Activated T-helper 2 cell treated with anti-CD3 and anti-CD28 coated beads, Interferon-gamma antibody, Interleukin-2, Interleukin-4, amounts not matched to agents 10 μg/mL and 5 μg/mL and 100 μg/mL, durations not matched to agents 14 hours and 24 hours and 36 hours (primary cell): ENCODE measurements at regions not wholly inside any gene's neighbourhood (a gene's known extent, or its start where the extent isn't known, plus 50 kb on each side); places are given as distances from the start of the nearest gene placed in this dataset.
"Not testable (repeated sequence)": the region's sequence is repeated elsewhere in the genome, so short reads cannot be mapped to it uniquely, and the experiment has no call there.

ENCODE experiments used
- DNase-seq: peaks from one replicate; pipeline ENCODE4 v3.0.0; 2021; ENCODE audit warnings: low spot score
- H3K27ac Mint-ChIP-seq: one replicate; pipeline ENCODE4 v1.8.0; 2021; ENCODE audit warnings: mixed read lengths
- H3K27me3 Mint-ChIP-seq: one replicate; pipeline ENCODE4 v1.8.0; 2021; ENCODE audit warnings: low read depth, mixed read lengths
- H3K36me3 Mint-ChIP-seq: one replicate; pipeline ENCODE4 v1.8.0; 2021; ENCODE audit warnings: low read depth, mixed read lengths
- H3K4me1 Mint-ChIP-seq: one replicate; pipeline ENCODE4 v1.8.0; 2021; ENCODE audit warnings: low read depth, mixed read lengths
- H3K4me3 Mint-ChIP-seq: one replicate; pipeline ENCODE4 v1.8.0; 2021; ENCODE audit warnings: low read depth, mild to moderate bottlenecking, moderate library complexity, mixed read lengths
- H3K9me3 Mint-ChIP-seq: one replicate; pipeline ENCODE4 v1.8.0; 2021; ENCODE audit warnings: mixed read lengths
- intact Hi-C: fragments of 100-400 bp; cut with micrococcal nuclease; formaldehyde crosslinking; loops from one replicate; pipeline ENCODE4 v1.15.1; 2023

DNA sequence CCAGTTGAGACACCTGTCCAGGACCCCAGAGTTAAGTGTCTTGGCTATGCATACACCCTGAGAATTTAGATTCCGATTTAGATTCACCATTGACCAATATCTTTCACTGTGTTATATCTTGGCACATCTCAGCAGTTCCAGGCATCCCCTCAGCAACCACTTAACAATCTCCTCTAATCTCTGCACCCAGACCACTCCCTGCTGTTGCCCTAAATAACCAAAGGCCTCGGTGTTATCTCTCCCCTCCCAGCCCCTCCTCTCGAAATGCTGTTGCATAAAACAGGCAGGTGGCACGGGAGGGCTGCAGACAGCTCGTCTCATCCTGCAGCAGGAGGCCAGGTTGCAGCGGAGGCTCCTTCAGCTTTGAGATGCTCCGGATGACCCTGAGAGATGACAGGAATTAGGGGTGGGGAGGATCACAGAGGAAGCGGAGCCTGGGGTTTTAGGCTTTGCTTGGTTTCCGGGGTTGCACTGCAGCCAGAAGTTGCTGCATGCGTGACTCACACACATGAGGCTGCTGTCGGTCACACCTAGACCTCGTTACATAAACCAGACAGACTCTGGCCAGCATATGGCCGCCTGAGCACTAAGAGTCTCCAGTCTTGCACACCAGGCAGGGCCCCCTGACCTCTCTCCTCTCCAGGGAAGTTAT lies 210.3 kb upstream of the USP9Y start:
- Mint-ChIP-seq H3K36me3 (no peaks in the 10 kb centered on the region), H3K4me3 (no peak overlapping the region), H3K4me1 (no peaks in the 10 kb centered on the region), H3K27me3 (no peaks in the 10 kb centered on the region), H3K9me3 (no peaks in the 10 kb centered on the region), H3K27ac (no peak overlapping the region)
- no peak for DNase-seq
- intact Hi-C loops = no loop called here

DNA sequence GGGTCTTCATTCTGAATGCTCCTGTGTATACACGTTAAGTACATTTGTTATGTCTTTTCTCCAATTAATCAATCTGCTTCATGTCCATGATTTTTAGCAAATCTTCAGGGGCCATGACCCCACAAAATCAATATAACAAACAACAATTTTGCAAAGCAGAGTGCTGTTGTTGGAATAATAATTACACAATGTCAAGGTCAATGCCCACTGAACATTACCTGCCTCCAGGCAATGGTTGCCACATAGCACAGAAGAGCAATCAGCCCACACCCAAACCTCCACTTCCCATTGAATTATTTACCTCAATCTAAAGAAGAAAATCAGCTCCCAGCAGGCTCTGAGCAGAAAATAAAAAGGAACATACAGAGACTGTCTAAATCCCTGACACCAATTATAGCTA lies 208.8 kb upstream of the USP9Y start:
- Mint-ChIP-seq H3K4me3 (no peak overlapping the region), H3K9me3 (no peaks in the 10 kb centered on the region), H3K4me1 (no peaks in the 10 kb centered on the region), H3K36me3 (no peaks in the 10 kb centered on the region), H3K27me3 (no peaks in the 10 kb centered on the region), H3K27ac (no peak overlapping the region)
- no peak for DNase-seq
- intact Hi-C loops = no loop called here

DNA sequence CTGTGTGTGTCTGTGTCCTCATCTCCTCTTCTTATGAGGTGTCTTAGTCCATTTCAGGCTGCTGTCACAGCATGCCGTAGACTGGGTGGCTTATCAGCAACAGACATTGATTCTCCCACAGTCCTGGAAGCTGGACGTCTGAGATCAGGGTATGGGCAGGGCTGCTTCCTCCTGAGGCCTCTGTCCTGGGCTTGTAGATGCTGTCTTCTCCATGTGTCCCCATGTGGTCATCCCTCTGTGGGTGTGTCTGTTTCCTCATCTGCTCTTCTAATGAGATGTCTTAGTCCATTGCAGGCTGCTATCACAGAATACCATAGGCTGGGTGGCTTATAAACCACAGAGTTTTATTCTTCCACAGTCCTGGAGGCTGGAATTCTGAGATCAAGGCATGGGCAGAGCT lies 205.0 kb upstream of the USP9Y start:
- Mint-ChIP-seq H3K4me1 (no peaks in the 10 kb centered on the region), H3K36me3 (no peaks in the 10 kb centered on the region), H3K4me3 (no peak overlapping the region), H3K9me3 (no peaks in the 10 kb centered on the region), H3K27ac (no peak overlapping the region), H3K27me3 (no peaks in the 10 kb centered on the region)
- intact Hi-C loops = no loop called here
- DNase-seq = no peak

DNA sequence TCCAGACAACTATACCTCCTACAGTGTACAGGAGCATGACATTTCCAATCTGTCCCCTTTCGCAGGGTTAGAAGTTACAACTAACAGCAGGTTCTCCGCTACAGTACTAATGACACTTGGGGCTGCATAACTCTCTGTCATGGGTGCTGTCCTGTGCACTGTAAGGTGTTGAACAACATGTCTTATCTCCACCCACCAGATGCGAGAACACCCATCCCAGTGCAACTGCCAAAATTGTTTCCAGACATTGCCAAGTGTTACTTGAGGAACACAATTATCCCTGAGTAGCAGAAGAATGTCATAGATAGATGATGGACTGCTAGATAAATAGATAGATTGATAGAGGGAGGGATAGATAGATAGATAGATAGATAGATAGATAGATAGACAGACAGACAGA lies 200.9 kb upstream of the USP9Y start:
- H3K4me3 Mint-ChIP-seq = no peak overlapping the region
- no peaks in the 10 kb centered on the region for H3K9me3 Mint-ChIP-seq
- intact Hi-C loops = no loop called here
- H3K36me3 Mint-ChIP-seq = no peaks in the 10 kb centered on the region
- DNase-seq = no peak
- no peaks in the 10 kb centered on the region for H3K4me1 Mint-ChIP-seq
- H3K27me3 Mint-ChIP-seq = no peaks in the 10 kb centered on the region
- no peak overlapping the region for H3K27ac Mint-ChIP-seq

DNA sequence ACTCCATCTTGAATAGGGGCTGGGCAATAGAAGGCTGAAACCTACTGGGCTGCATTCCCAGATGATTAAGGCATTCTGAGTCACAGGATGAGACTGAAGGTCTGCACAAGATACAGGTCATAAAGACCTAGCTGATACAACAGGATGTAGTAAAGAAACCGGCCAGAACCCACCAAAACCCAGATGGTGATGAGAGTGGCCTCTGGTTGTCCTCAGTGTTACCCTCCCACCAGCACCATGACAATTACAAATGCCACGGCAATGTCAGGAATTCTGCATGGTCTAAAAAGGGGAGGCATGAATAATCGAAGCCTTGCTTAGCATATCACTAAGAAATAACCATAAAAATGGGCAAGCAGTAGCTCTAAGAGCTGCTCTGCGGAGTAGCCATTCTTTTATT lies 197.0 kb upstream of the USP9Y start:
- H3K4me3 Mint-ChIP-seq, intact Hi-C loops, H3K36me3 Mint-ChIP-seq, DNase-seq, H3K4me1 Mint-ChIP-seq, H3K27ac Mint-ChIP-seq, H3K9me3 Mint-ChIP-seq, H3K27me3 Mint-ChIP-seq: not testable (repeated sequence)

DNA sequence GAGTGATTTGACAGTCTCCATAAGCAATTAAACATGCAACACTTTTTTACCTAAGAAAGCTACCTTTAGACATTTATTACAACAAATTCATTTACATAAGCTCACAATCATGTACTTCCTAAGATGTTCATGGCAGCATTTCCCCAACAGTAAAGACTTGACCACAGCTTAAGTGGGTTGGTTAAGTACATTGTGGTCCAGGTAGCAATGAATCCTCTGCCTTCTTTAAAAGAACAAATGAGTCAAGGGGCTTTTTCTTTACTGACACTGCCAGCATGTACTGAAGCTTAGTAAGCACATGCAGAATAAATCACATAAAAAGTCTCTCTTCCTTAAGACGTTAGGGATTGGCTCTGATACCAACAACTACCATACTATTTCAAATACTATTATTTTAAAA lies 183.7 kb upstream of the USP9Y start:
- no peak overlapping the region for H3K4me3 Mint-ChIP-seq
- H3K9me3 Mint-ChIP-seq = no peaks in the 10 kb centered on the region
- no peaks in the 10 kb centered on the region for H3K27me3 Mint-ChIP-seq
- no peak for DNase-seq
- no peak overlapping the region for H3K27ac Mint-ChIP-seq
- intact Hi-C loops = no loop called here
- H3K36me3 Mint-ChIP-seq = no peaks in the 10 kb centered on the region
- H3K4me1 Mint-ChIP-seq = no peaks in the 10 kb centered on the region

DNA sequence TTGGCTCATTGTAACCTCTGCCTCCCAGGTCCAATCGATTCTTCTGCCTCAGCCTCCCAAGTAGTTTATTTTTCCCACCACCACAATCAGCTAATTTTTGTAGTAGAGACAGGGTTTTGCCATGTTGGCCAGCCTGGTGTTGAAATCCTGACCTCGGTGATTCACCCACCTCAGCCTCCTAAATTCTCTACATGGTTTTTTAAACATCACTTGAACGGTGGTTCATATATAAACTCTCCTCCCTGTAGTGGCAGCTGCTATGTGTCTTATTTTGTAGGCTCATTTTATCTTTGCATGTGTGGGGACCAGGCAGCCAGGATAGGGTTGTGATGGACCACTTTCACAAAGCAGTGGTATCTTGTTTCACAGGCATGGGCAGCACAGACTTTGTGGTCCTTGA lies 175.8 kb upstream of the USP9Y start:
- intact Hi-C loops = no loop called here

DNA sequence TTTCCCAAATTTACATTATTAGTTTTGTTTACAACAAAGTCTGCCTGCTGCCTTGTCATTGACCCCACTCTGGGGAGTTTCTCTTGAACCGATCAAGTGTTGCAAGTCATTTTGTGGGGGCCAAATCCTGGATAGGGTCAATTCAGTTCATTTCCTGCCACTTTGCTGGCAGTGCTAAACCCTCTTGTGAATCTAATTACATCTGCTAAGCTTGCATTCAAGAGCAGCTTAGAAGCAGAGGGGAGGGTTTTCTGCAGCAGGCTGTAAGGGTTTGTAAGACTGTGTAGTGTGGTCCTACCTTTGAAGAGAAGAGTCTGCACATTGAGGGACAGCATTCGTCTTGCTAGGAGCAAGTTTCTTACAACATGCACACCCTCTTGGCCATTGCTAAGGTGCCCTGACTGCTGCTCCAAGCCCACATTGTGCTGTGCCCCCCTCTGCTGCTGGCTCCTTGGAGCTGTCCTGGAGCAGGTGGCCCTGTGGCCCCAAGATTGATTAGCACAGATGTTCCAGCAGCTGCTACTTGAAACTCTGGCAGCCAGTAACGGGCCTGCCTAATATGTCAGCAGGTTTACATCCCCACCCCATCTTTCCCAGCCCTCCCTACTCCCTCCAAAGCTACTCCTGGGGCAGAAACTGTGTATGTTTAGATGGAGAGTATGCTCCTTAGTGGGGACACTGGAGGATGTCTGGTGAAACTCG lies 174.5 kb upstream of the USP9Y start:
- no peak overlapping the region for H3K27ac Mint-ChIP-seq
- intact Hi-C loops = no loop called here
- no peaks in the 10 kb centered on the region for H3K36me3 Mint-ChIP-seq
- H3K9me3 Mint-ChIP-seq = no peaks in the 10 kb centered on the region
- no peak for DNase-seq
- H3K4me3 Mint-ChIP-seq = no peak overlapping the region
- H3K27me3 Mint-ChIP-seq = no peaks in the 10 kb centered on the region
- no peaks in the 10 kb centered on the region for H3K4me1 Mint-ChIP-seq

More for the DNA sequence above, 175.8 kb upstream of the USP9Y start:
- Mint-ChIP-seq H3K4me1 (no peaks in the 10 kb centered on the region), H3K27me3 (no peaks in the 10 kb centered on the region), H3K4me3 (no peak overlapping the region), H3K9me3 (no peaks in the 10 kb centered on the region), H3K27ac (no peak overlapping the region), H3K36me3 (no peaks in the 10 kb centered on the region)
- DNase-seq = no peak

DNA sequence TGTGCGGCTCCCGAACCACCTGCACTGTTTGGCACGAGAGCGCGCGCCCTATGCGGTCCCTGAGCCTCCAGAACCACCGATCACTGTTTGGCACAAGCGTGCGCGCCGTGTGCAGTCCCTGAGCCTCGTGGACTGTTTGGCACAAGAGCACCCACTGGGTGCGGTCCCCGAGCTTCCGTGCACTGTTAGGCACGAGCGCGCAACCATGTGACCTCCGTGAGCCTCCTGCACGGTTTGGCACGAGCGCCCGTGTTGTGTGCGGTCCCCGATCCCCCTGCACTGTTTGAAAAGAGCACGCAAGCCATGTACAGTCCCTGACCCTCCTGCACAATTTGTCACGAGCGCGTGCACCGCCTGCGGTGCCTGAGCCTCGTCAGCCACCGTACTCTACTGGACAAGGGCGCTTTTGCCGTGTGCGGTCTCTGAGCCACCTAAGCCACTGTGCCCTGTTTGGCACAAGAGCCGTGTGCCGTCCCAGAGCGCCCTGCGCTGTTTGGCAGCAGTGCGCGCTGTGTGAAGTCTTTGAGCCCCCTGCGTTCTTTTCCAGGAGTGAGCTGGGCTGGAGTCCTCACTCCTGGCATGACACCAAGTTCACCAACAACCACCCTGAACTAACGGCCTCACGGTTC lies 163.7 kb upstream of the USP9Y start:
- intact Hi-C loops = no loop called here
- Mint-ChIP-seq H3K27ac (no peak overlapping the region), H3K4me1 (no peaks in the 10 kb centered on the region), H3K9me3 (no peaks in the 10 kb centered on the region), H3K36me3 (no peaks in the 10 kb centered on the region), H3K4me3 (no peak overlapping the region), H3K27me3 (peaks cover 6% of the 10 kb centered on the region)
- DNase-seq = no peak

DNA sequence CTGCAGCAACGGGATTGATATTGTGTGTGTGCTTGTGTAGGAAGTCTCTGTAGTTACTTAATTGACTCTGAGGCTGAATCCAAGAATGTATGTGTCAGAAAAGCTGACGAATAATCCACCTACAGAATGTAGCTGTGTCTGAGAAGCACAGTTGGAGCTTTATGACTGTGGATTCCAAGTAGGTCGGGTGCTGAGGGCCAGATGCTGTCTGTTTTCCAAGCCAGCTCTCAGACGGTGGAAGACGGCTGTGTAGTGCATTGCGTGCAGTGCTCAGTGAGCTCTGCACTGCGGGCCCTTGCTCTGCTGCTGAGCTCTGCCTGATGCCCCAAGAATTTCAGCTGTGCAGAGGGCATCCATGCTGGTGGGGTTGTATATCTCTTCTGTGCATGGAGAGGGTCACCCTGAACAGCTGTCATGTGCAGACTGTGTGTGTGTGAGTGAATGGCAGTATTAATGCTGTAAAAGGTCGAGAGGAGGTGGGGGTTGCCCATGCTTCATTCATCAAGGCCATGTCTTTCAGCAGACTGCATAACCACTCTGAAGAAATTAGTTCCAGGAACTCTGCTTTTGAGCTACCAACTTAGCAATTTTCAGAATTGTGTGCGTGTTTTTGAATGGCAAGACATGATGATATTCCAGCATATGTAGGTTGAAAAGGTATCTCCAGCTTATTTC lies 154.1 kb upstream of the USP9Y start:
- DNase-seq = no peak
- Mint-ChIP-seq H3K4me1 (peaks cover under 1% of the 10 kb centered on the region), H3K27me3 (no peaks in the 10 kb centered on the region), H3K4me3 (no peak overlapping the region), H3K27ac (no peak overlapping the region), H3K36me3 (no peaks in the 10 kb centered on the region), H3K9me3 (no peaks in the 10 kb centered on the region)
- intact Hi-C loops = no loop called here

DNA sequence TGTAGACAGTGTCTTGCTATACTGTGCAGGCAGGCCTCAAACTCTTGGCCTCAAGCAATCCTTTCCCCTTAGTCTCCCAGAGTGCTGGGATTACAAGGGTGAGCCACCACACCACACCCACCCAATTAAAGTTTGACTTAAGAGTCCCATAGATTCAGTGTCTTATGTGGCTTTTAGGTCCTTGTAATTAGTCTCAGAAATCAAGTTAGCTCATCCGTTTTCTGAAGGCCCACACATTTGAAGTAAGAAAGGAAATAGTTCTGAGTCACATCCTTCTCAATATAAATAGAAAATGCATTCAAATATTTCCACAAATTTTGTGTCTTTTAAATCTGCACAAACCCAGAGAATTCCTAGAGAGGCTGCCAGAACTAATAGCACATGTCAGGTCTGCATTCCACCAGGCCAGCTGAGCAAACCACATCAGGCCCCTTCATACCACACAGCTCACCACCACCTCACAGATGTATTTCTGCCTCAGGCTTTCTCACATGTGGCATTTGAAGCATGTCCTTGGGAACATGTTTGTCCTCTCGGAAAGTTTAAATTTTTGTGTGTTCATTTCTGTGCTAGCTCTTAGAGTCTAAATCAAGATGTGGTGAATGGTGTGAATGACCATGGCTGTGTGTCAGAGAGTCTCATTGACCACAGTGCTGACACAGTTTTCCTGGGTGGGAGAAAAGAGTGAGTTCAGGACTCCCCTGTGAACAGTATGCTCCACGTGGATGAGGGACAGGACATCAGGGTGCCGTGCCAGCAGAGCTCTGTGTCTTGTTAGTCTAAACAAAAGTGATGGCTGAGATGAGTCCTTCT lies 148.4 kb upstream of the USP9Y start:
- intact Hi-C loops = no loop called here
- H3K36me3 Mint-ChIP-seq = no peaks in the 10 kb centered on the region
- no peak for DNase-seq
- no peaks in the 10 kb centered on the region for H3K9me3 Mint-ChIP-seq
- no peak overlapping the region for H3K4me3 Mint-ChIP-seq
- H3K27me3 Mint-ChIP-seq = no peaks in the 10 kb centered on the region
- peak overlapping the region; percentile 28 for H3K27ac Mint-ChIP-seq
- peaks cover 17% of the 10 kb centered on the region for H3K4me1 Mint-ChIP-seq

DNA sequence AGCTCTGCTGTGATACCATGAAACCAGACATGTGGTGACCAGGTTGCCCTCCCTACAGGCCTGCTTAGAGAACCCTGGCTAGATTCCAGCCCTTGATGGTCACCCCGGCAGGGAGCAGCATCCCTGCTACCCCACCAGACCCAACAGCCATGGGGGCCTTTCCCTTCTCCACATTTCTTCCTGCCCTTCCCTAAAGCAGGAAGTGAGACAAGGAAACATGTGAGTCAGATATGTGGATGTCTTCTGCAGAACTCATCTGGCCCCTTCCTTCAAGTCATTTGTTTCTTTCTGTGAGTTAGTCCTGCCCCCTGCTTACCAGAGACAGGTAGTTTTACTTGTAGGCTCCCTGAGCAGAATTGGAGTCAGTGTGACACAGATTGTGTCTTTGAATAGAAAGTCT lies 147.1 kb upstream of the USP9Y start:
- Mint-ChIP-seq H3K4me1 (peaks cover 22% of the 10 kb centered on the region), H3K27me3 (no peaks in the 10 kb centered on the region), H3K9me3 (no peaks in the 10 kb centered on the region), H3K36me3 (no peaks in the 10 kb centered on the region), H3K27ac (no peak overlapping the region), H3K4me3 (no peak overlapping the region)
- no peak for DNase-seq
- intact Hi-C loops = no loop called here
